ENCODE measurements at regions not wholly inside any gene's neighbourhood (a gene's known extent, or its start where the extent isn't known, plus 50 kb on each side); places are given as distances from the start of the nearest gene placed in this dataset.

- Histone ChIP-seq H3K27ac (ENCODE audit: insufficient read depth, low read depth, low read length) (no peak overlapping the region), H3K27me3 (ENCODE audit: control insufficient read depth in 2 of 2, insufficient read depth in 2 of 2, low read length in 2 of 2) (peaks cover 2 to 3% of the 10 kb centered on the region in 2 experiments), H3K9me3 (replicated peaks; ENCODE audit: control insufficient read depth, insufficient read depth, low read length) (no peaks in the 10 kb centered on the region), H2AFZ (ENCODE audit: low read depth, low read length) (no peak overlapping the region), H3K4me2 (ENCODE audit: insufficient read depth, low read length) (no peak overlapping the region), H3K9me1 (replicated peaks; ENCODE audit: control insufficient read depth, extremely low read depth, insufficient read depth, low read length) (no peaks in the 10 kb centered on the region), H3K36me3 (ENCODE audit: control insufficient read depth in 2 of 2, extremely low read depth in 1 of 2, insufficient read depth in 2 of 2, low read length in 2 of 2) (no peaks in the 10 kb centered on the region), H3K4me1 (ENCODE audit: control insufficient read depth, extremely low read depth, insufficient read depth, low read length) (no peaks in the 10 kb centered on the region), H4K20me1 (replicated peaks; ENCODE audit: control insufficient read depth, extremely low read depth, insufficient read depth, low read length) (no peaks in the 10 kb centered on the region), H3K79me2 (ENCODE audit: control insufficient read depth, insufficient read depth, low read length) (no peaks in the 10 kb centered on the region), H3K9ac (replicated peaks; ENCODE audit: extremely low read depth, insufficient read depth, low read length) (no peak overlapping the region), H3K4me3 (replicated peaks in 1 of 3; ENCODE audit: insufficient read depth in 1 of 3, low read depth in 1 of 3, low read length in 3 of 3) (no peak overlapping the region)
- intact Hi-C loops (cut with micrococcal nuclease): no loop called here
- DNase-seq (ENCODE audit: low read depth, low spot score): no peak
- no peak for FAIRE-seq
- TF ChIP-seq MYC (IDR thresholded peaks at IDR 0.05; ENCODE audit: low read depth, low read length) (no peak), CTCF (IDR thresholded peaks at IDR 0.05; ENCODE audit: extremely low read depth in 1 of 2, insufficient read depth in 1 of 2, low read depth in 1 of 2, low read length in 2 of 2) (no peak), FOS (IDR thresholded peaks at IDR 0.05; ENCODE audit: borderline replicate concordance, insufficient read depth, low read length) (no peak), GATA2 (IDR thresholded peaks at IDR 0.05; ENCODE audit: insufficient read depth, insufficient read length, low read depth, low read length) (no peak), MAX (IDR thresholded peaks at IDR 0.05; ENCODE audit: insufficient read depth, insufficient read length) (no peak), POLR2AphosphoS5 (IDR thresholded peaks at IDR 0.05; ENCODE audit: insufficient read depth, low read depth, low read length) (no peak), JUN (IDR thresholded peaks at IDR 0.05; ENCODE audit: borderline replicate concordance, insufficient read depth, insufficient read length, low read depth) (no peak), EZH2 (IDR thresholded peaks at IDR 0.05; ENCODE audit: borderline replicate concordance, low read depth, low read length, severe bottlenecking) (no peak)
- ChIA-PET POLR2A (no interaction called here), CTCF (no interaction called here)
- dilution Hi-C loops (cut with MboI; ENCODE audit: extremely low pct_ligation_motif_present, low sequenced_read_pairs): no loop called here
- BruUV-seq (replicated peaks): no TSS peak
Observed at GRCh38 chr18:34364699-34365098, 140.0 kb upstream of the NOL4 start.

Data from endothelial cell of umbilical vein (primary cell).